Muscle of arm (tissue), 1 donor: ENCODE measurements at regions not wholly inside any gene's neighbourhood (a gene's known extent, or its start where the extent isn't known, plus 50 kb on each side); places are given as distances from the start of the nearest gene placed in this dataset.

Experiments
- DNase-seq: peaks from one replicate; pipeline ENCODE4 v3.0.0-alpha.2; 2013

GRCh38 chr2:136373841-136374240, 255.9 kb upstream of the CXCR4 start:
- no peak for DNase-seq

- DNase-seq: no peak
Measured at GRCh38 chr2:136373029-136373428, 255.1 kb upstream of the CXCR4 start.

- no peak for DNase-seq
Measured at GRCh38 chr2:136363900-136364299, 246.0 kb upstream of the CXCR4 start.

GRCh38 chr2:136363470-136363869, 245.5 kb upstream of the CXCR4 start:
- no peak for DNase-seq

- DNase-seq: no peak
Measured at GRCh38 chr2:136362676-136363390, 244.9 kb upstream of the CXCR4 start.

GRCh38 chr2:136361521-136361920, 243.6 kb upstream of the CXCR4 start:
- DNase-seq: no peak

GRCh38 chr2:136360790-136361189, 242.8 kb upstream of the CXCR4 start:
- DNase-seq: no peak

GRCh38 chr2:136359121-136359965, 241.4 kb upstream of the CXCR4 start:
- no peak for DNase-seq

- no peak for DNase-seq
Measured at GRCh38 chr2:136358576-136358975, 240.6 kb upstream of the CXCR4 start.

- no peak for DNase-seq
Measured at GRCh38 chr2:136357007-136357380, 239.0 kb upstream of the CXCR4 start.

GRCh38 chr2:136356125-136357006, 238.4 kb upstream of the CXCR4 start:
- DNase-seq: no peak

- DNase-seq: no peak
Measured at GRCh38 chr2:136351684-136352083, 233.7 kb upstream of the CXCR4 start.

- no peak for DNase-seq
Measured at GRCh38 chr2:136347981-136348380, 230.0 kb upstream of the CXCR4 start.

- DNase-seq: no peak
Measured at GRCh38 chr2:136344339-136344738, 226.4 kb upstream of the CXCR4 start.

- DNase-seq: peak; percentile 73
Measured at GRCh38 chr2:136342138-136342537, 224.2 kb upstream of the CXCR4 start.

- no peak for DNase-seq
Measured at GRCh38 chr2:136334967-136335366, 217.0 kb upstream of the CXCR4 start.

GRCh38 chr2:136332436-136333095, 214.6 kb upstream of the CXCR4 start:
- DNase-seq: no peak

- no peak for DNase-seq
Measured at GRCh38 chr2:136331226-136331625, 213.3 kb upstream of the CXCR4 start.

GRCh38 chr2:136328207-136328795, 210.4 kb upstream of the CXCR4 start:
- no peak for DNase-seq

GRCh38 chr2:136327162-136327852, 209.4 kb upstream of the CXCR4 start:
- DNase-seq: no peak

GRCh38 chr2:136325844-136326331, 207.9 kb upstream of the CXCR4 start:
- no peak for DNase-seq
